PC-9 (cell line): ENCODE measurements at regions not wholly inside any gene's neighbourhood (a gene's known extent, or its start where the extent isn't known, plus 50 kb on each side); places are given as distances from the start of the nearest gene placed in this dataset.

Experiments used
- BruUV-seq: library from RNA; stranded (reverse); fragments of 400-500 nt; replicated peaks from 2 replicates; lab custom pipeline; 2021; lab: Mats Ljungman, UMichigan
- CTCF ChIA-PET: fragments of 300-600 bp; sonication (Branson Sonifier 250); formaldehyde crosslinking; loops from one replicate; lab custom pipeline; 2022; ENCODE audit warnings: antibody characterized with exemption; lab: Charles Lee
- POLR2A ChIA-PET: fragments of 300-600 bp; sonication (Branson Sonifier 250); formaldehyde crosslinking; loops from one replicate; lab custom pipeline; 2022; ENCODE audit warnings: antibody characterized with exemption; ENCODE audit not compliant: unreplicated experiment; lab: Charles Lee
- DNase-seq, 2 experiments: peaks; one replicate each; pipeline versions ENCODE4 v3.0.0 to v3.0.0-alpha.2; 2015 to 2022; ENCODE audit warnings: mixed read lengths in 1 of 2
- H2AFZ ChIP-seq: fragments of 200-600 bp; sonication (generic); 2 replicates; pipeline ENCODE4 v1.8.1; 2017; ENCODE audit warnings: antibody characterized with exemption
- H3F3A ChIP-seq: fragments of 200-600 bp; sonication (generic); 2 replicates; pipeline ENCODE4 v1.8.1; 2017; ENCODE audit warnings: antibody characterized with exemption, mild to moderate bottlenecking, low read depth; ENCODE audit not compliant: insufficient read depth
- H3K27ac ChIP-seq: fragments of 200-600 bp; sonication (generic); 2 replicates; pipeline ENCODE4 v1.6.1; 2016; ENCODE audit warnings: mixed run types
- H3K27me3 ChIP-seq: fragments of 200-600 bp; sonication (generic); 2 replicates; pipeline ENCODE4 v1.6.1; 2016; ENCODE audit warnings: low read depth, mixed run types; ENCODE audit not compliant: insufficient read depth
- H3K36me3 ChIP-seq: fragments of 200-600 bp; sonication (generic); 2 replicates; pipeline ENCODE4 v1.6.1; 2016; ENCODE audit warnings: low read depth, mixed run types
- H3K4me1 ChIP-seq: fragments of 200-600 bp; sonication (generic); replicated peaks from 2 replicates; pipeline ENCODE4 v1.6.1; 2016; ENCODE audit warnings: mixed run types; ENCODE audit not compliant: insufficient read depth
- H3K4me2 ChIP-seq: fragments of 200-600 bp; sonication (generic); 2 replicates; pipeline ENCODE4 v1.6.1; 2017; ENCODE audit warnings: mixed run types
- H3K4me3 ChIP-seq: fragments of 200-600 bp; sonication (generic); 2 replicates; pipeline ENCODE4 v1.6.1; 2016; ENCODE audit warnings: mixed run types
- H3K79me2 ChIP-seq: fragments of 200-600 bp; sonication (generic); 2 replicates; pipeline ENCODE4 v1.6.1; 2017; ENCODE audit warnings: low read depth, mixed run types
- H3K9me2 ChIP-seq: fragments of 200-600 bp; sonication (generic); 2 replicates; pipeline ENCODE4 v1.8.1; 2017; ENCODE audit warnings: mild to moderate bottlenecking; ENCODE audit not compliant: insufficient read depth
- H3K9me3 ChIP-seq: fragments of 200-600 bp; sonication (generic); 2 replicates; pipeline ENCODE4 v1.8.1; 2016; ENCODE audit warnings: low read depth; ENCODE audit not compliant: insufficient read depth
- H4K20me1 ChIP-seq: fragments of 200-600 bp; sonication (generic); 2 replicates; pipeline ENCODE4 v1.8.1; 2017; ENCODE audit not compliant: insufficient read depth
- CTCF ChIP-seq: fragments of 200-600 bp; sonication (generic); conservative IDR thresholded peaks from 2 replicates; pipeline ENCODE4 v1.6.1; 2017; ENCODE audit warnings: mixed run types, antibody characterized with exemption, mild to moderate bottlenecking, moderate library complexity
- EZH2 ChIP-seq: fragments of 200-600 bp; sonication (generic); IDR thresholded peaks from 2 replicates; pipeline ENCODE4 v1.8.0; 2017; ENCODE audit warnings: antibody characterized with exemption, low read depth
- intact Hi-C: fragments of 100-400 bp; cut with micrococcal nuclease; formaldehyde crosslinking; loops from one replicate; pipeline ENCODE4 v1.10.0; 2022; ENCODE audit not compliant: unreplicated experiment

GRCh38 chr7:33805630-33806233 lies 99.6 kb upstream of the BMPER start:
- H3K9me2 ChIP-seq, result no peaks in the 10 kb centered on the region
- DNase-seq, result no peak
- intact Hi-C loops, result no loop called here
- peaks cover 20% of the 10 kb centered on the region for H3K27me3 ChIP-seq
- no peaks in the 10 kb centered on the region for H3K36me3 ChIP-seq
- H3K27ac ChIP-seq, result no peak overlapping the region
- H3F3A ChIP-seq, result no peaks in the 10 kb centered on the region
- no peak for TF ChIP-seq EZH2
- TF ChIP-seq CTCF, result no peak
- H3K4me2 ChIP-seq, result no peak overlapping the region
- no peak overlapping the region for H3K4me3 ChIP-seq
- H3K9me3 ChIP-seq, result no peaks in the 10 kb centered on the region
- BruUV-seq, result no TSS peak
- CTCF ChIA-PET, result interaction anchor here (0.5 to 0.6 kb wide), 3 partner anchors 94 to 960 kb away, joined by 3 to 4 read pairs (median 4); no protein-coding TSS in a partner anchor
- H3K79me2 ChIP-seq, result no peaks in the 10 kb centered on the region
- no peaks in the 10 kb centered on the region for H3K4me1 ChIP-seq
- no peak overlapping the region for H2AFZ ChIP-seq
- H4K20me1 ChIP-seq, result no peaks in the 10 kb centered on the region
- POLR2A ChIA-PET, result no interaction called here

- ChIA-PET POLR2A (no interaction called here), CTCF (interaction anchor here (0.6 kb wide), 2 partner anchors 94 to 235 kb away, joined by 4 read pairs; no protein-coding TSS in a partner anchor)
- TF ChIP-seq CTCF, result no peak
- no peak for TF ChIP-seq EZH2
- Histone ChIP-seq H3K27ac (no peak overlapping the region), H4K20me1 (no peaks in the 10 kb centered on the region), H3F3A (no peaks in the 10 kb centered on the region), H3K4me1 (no peaks in the 10 kb centered on the region), H3K4me2 (no peak overlapping the region), H3K36me3 (no peaks in the 10 kb centered on the region), H3K9me2 (no peaks in the 10 kb centered on the region), H3K27me3 (peaks cover 20% of the 10 kb centered on the region), H3K9me3 (no peaks in the 10 kb centered on the region), H2AFZ (no peak overlapping the region), H3K4me3 (no peak overlapping the region), H3K79me2 (no peaks in the 10 kb centered on the region)
- no TSS peak for BruUV-seq
- no peak for DNase-seq
- intact Hi-C loops, result no loop called here
Measured at GRCh38 chr7:33806298-33807154, 98.8 kb upstream of the BMPER start.

GRCh38 chr7:33807155-33807530 lies 98.2 kb upstream of the BMPER start:
- no peaks in the 10 kb centered on the region for H3K79me2 ChIP-seq
- POLR2A ChIA-PET, result no interaction called here
- no TSS peak for BruUV-seq
- no peak overlapping the region for H3K27ac ChIP-seq
- no peak overlapping the region for H3K4me2 ChIP-seq
- H3K36me3 ChIP-seq, result no peaks in the 10 kb centered on the region
- no peak overlapping the region for H2AFZ ChIP-seq
- no peak for DNase-seq
- no peaks in the 10 kb centered on the region for H3F3A ChIP-seq
- CTCF ChIA-PET, result no interaction called here
- H3K4me3 ChIP-seq, result no peak overlapping the region
- H3K9me3 ChIP-seq, result no peaks in the 10 kb centered on the region
- H4K20me1 ChIP-seq, result no peaks in the 10 kb centered on the region
- TF ChIP-seq CTCF (no peak), EZH2 (no peak)
- no peaks in the 10 kb centered on the region for H3K4me1 ChIP-seq
- no peaks in the 10 kb centered on the region for H3K9me2 ChIP-seq
- intact Hi-C loops, result no loop called here
- H3K27me3 ChIP-seq, result peaks cover 20% of the 10 kb centered on the region
